GM23338 (cell line): ENCODE measurements at regions not wholly inside any gene's neighbourhood (a gene's known extent, or its start where the extent isn't known, plus 50 kb on each side); places are given as distances from the start of the nearest gene placed in this dataset.

Experiments used
- ATAC-seq: fragments of 200-7000 bp; cut with Tn5 transposase; 3 replicates; pipeline ENCODE4 v1.9.1; 2020
- DNase-seq: peaks from one replicate; pipeline ENCODE4 v3.0.0-alpha.2; 2015; ENCODE audit warnings: low spot score
- H2AFZ ChIP-seq: fragments of 200-600 bp; sonication (generic); 2 replicates; pipeline ENCODE4 v1.8.0; 2016; ENCODE audit warnings: antibody characterized with exemption, mild to moderate bottlenecking, moderate library complexity
- H3F3A ChIP-seq: fragments of 200-600 bp; sonication (generic); replicated peaks from 2 replicates; pipeline ENCODE4 v1.8.0; 2017; ENCODE audit warnings: antibody characterized with exemption, mixed run types, low read depth
- H3K27ac ChIP-seq: fragments of 200-600 bp; sonication (generic); 2 replicates; pipeline ENCODE4 v1.6.1; 2016; ENCODE audit warnings: low read depth
- H3K27me3 ChIP-seq: fragments of 200-600 bp; sonication (generic); 2 replicates; pipeline ENCODE4 v1.8.0; 2016; ENCODE audit warnings: mild to moderate bottlenecking, mixed run types, moderate library complexity; ENCODE audit not compliant: insufficient read depth
- H3K36me3 ChIP-seq: fragments of 200-600 bp; sonication (generic); 2 replicates; pipeline ENCODE4 v1.8.0; 2016; ENCODE audit warnings: mild to moderate bottlenecking; ENCODE audit not compliant: insufficient read depth
- H3K4me1 ChIP-seq: fragments of 200-600 bp; sonication (generic); 2 replicates; pipeline ENCODE4 v1.8.0; 2016; ENCODE audit warnings: mild to moderate bottlenecking, moderate library complexity; ENCODE audit not compliant: insufficient read depth
- H3K4me2 ChIP-seq: fragments of 200-600 bp; sonication (generic); 2 replicates; pipeline ENCODE4 v1.7.1; 2017; ENCODE audit warnings: mixed run types
- H3K4me3 ChIP-seq: fragments of 200-600 bp; sonication (generic); 2 replicates; pipeline ENCODE4 v1.6.1; 2016; ENCODE audit warnings: mixed run types
- H3K79me2 ChIP-seq: fragments of 200-600 bp; sonication (generic); replicated peaks from 2 replicates; pipeline ENCODE4 v1.8.0; 2017; ENCODE audit warnings: mild to moderate bottlenecking; ENCODE audit not compliant: insufficient read depth
- H3K9me2 ChIP-seq: fragments of 200-600 bp; sonication (generic); 2 replicates; pipeline ENCODE4 v1.8.0; 2017; ENCODE audit not compliant: insufficient read depth
- H4K20me1 ChIP-seq: fragments of 200-600 bp; sonication (generic); replicated peaks from 2 replicates; pipeline ENCODE4 v1.8.0; 2017; ENCODE audit warnings: mild to moderate bottlenecking; ENCODE audit not compliant: insufficient read depth
- H3K27ac Mint-ChIP-seq: 2 replicates; pipeline ENCODE4 v1.8.0; 2020; ENCODE audit warnings: inconsistent platforms, mild to moderate bottlenecking, moderate library complexity, mixed read lengths
- H3K27me3 Mint-ChIP-seq: 3 replicates; pipeline ENCODE4 v1.8.0; 2022; ENCODE audit warnings: low read depth, mild to moderate bottlenecking, moderate library complexity, mixed read lengths, inconsistent platforms; ENCODE audit not compliant: insufficient read depth, poor library complexity
- H3K36me3 Mint-ChIP-seq: 3 replicates; pipeline ENCODE4 v1.8.0; 2021; ENCODE audit warnings: low read depth, mild to moderate bottlenecking, inconsistent platforms, moderate library complexity, mixed read lengths
- H3K4me1 Mint-ChIP-seq: 3 replicates; pipeline ENCODE4 v1.8.0; 2020; ENCODE audit warnings: mild to moderate bottlenecking, inconsistent platforms, mixed read lengths
- H3K4me3 Mint-ChIP-seq: 3 replicates; pipeline ENCODE4 v1.8.0; 2021; ENCODE audit warnings: moderate library complexity, mild to moderate bottlenecking, inconsistent platforms, mixed read lengths
- H3K9me3 Mint-ChIP-seq: 3 replicates; pipeline ENCODE4 v1.8.0; 2020; ENCODE audit warnings: moderate library complexity, mild to moderate bottlenecking, inconsistent platforms, mixed read lengths
- CREB1 ChIP-seq: fragments of 250-450 bp; sonication (Bioruptor Pico); IDR thresholded peaks from 2 replicates; pipeline ENCODE4 v1.5.0; 2020; ENCODE audit warnings: low read depth, mild to moderate bottlenecking, moderate library complexity
- CTCF ChIP-seq, 2 experiments: fragments of 200-600 bp in 1 of 2; sonication (generic) in 1 of 2; conservative IDR thresholded peaks; 2 replicates each; pipeline versions ENCODE4 v1.5.1 to v1.6.1; 2016 to 2017; ENCODE audit warnings: antibody characterized with exemption in 2 of 2, low read depth in 2 of 2, mild to moderate bottlenecking in 2 of 2, moderate library complexity in 1 of 2
- EZH2 ChIP-seq: fragments of 200-600 bp; sonication (generic); IDR thresholded peaks from one replicate; pipeline ENCODE4 v1.8.0; 2017; ENCODE audit warnings: antibody characterized with exemption, mild to moderate bottlenecking, low read depth; ENCODE audit not compliant: unreplicated experiment
- EZH2phosphoT487 ChIP-seq: fragments of 200-600 bp; sonication (generic); IDR thresholded peaks from one replicate; pipeline ENCODE4 v1.8.1; 2018; ENCODE audit warnings: antibody characterized with exemption; ENCODE audit not compliant: unreplicated experiment
- JUNB ChIP-seq: IDR thresholded peaks from one replicate; pipeline ENCODE4 v1.6.1; 2016; ENCODE audit warnings: antibody characterized with exemption; ENCODE audit not compliant: unreplicated experiment
- NANOG ChIP-seq: IDR thresholded peaks from 2 replicates; pipeline ENCODE4 v1.6.1; 2016; ENCODE audit warnings: antibody characterized with exemption, borderline replicate concordance
- POLR2AphosphoS5 ChIP-seq: IDR thresholded peaks from 2 replicates; pipeline ENCODE4 v1.6.1; 2016; ENCODE audit warnings: antibody characterized with exemption, low read depth
- REST ChIP-seq: IDR thresholded peaks from one replicate; pipeline ENCODE4 v1.6.1; 2018; ENCODE audit warnings: antibody characterized with exemption; ENCODE audit not compliant: unreplicated experiment
- STAT1 ChIP-seq: IDR thresholded peaks from one replicate; pipeline ENCODE4 v1.6.1; 2016; ENCODE audit warnings: antibody characterized with exemption; ENCODE audit not compliant: unreplicated experiment
- ZNF114 ChIP-seq: fragments of 250-450 bp; sonication (Bioruptor Pico); IDR thresholded peaks from 2 replicates; pipeline ENCODE4 v1.5.0; 2020; ENCODE audit warnings: mild to moderate bottlenecking, moderate library complexity
- ZNF331 ChIP-seq: fragments of 250-450 bp; sonication (Bioruptor Pico); IDR thresholded peaks from 2 replicates; pipeline ENCODE4 v1.5.0; 2020; ENCODE audit warnings: low read depth, mild to moderate bottlenecking, moderate library complexity
- TF ChIP-seq, protein P1 (sequence below): IDR thresholded peaks from 2 replicates; pipeline ENCODE4 v1.6.1; 2016; ENCODE audit warnings: antibody characterized with exemption

DNA sequence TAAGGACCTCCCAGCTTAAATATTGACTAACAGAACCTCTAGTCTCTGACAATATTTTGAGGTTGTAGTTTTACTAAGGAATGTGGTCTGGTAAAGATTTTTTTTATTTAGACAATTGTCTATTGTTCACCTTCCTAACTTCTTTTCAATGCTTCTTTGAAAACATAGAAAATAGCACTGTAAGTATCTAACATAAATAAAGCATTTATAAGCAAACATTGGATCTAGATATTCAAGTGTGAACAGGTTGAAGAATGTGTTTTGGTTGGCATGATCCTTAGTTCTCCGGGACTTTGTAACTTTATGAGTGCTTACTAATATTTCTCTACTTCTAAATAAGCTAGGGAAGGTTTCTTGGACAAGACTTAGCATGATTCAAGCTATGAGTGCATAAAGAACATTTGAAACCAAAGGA lies 285.4 kb upstream of the ARSJ start (continued):
- TF ChIP-seq EZH2phosphoT487: no peak
- TF ChIP-seq, protein P1, sequence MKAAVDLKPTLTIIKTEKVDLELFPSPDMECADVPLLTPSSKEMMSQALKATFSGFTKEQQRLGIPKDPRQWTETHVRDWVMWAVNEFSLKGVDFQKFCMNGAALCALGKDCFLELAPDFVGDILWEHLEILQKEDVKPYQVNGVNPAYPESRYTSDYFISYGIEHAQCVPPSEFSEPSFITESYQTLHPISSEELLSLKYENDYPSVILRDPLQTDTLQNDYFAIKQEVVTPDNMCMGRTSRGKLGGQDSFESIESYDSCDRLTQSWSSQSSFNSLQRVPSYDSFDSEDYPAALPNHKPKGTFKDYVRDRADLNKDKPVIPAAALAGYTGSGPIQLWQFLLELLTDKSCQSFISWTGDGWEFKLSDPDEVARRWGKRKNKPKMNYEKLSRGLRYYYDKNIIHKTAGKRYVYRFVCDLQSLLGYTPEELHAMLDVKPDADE: no peak
- TF ChIP-seq POLR2AphosphoS5: no peak
- no peak for TF ChIP-seq STAT1

- H3K4me1 Mint-ChIP-seq: no peaks in the 10 kb centered on the region
- TF ChIP-seq EZH2phosphoT487: no peak
- TF ChIP-seq STAT1: no peak
- TF ChIP-seq CTCF (conservative IDR thresholded peaks at IDR 0.05; ENCODE audit: low read depth in 2 of 2): no peak
- no peak for TF ChIP-seq ZNF114 (CRISPR knock-in tag)
- TF ChIP-seq, protein P1: no peak
- TF ChIP-seq JUNB: no peak
- TF ChIP-seq REST: no peak
- no peak for TF ChIP-seq CREB1 (CRISPR knock-in tag)
- no peak for TF ChIP-seq POLR2AphosphoS5
- TF ChIP-seq EZH2: no peak
- TF ChIP-seq NANOG: no peak
- TF ChIP-seq ZNF331: no peak
Measured at GRCh38 chr4:114265342-114265741, 285.9 kb upstream of the ARSJ start.

More at GRCh38 chr4:114265342-114265741, 285.9 kb upstream of the ARSJ start:
- Histone ChIP-seq H3K9me2 (no peaks in the 10 kb centered on the region), H3K27me3 (no peaks in the 10 kb centered on the region), H3K4me1 (no peaks in the 10 kb centered on the region), H3K79me2 (no peaks in the 10 kb centered on the region), H4K20me1 (no peaks in the 10 kb centered on the region), H3K4me3 (no peak overlapping the region), H3K36me3 (no peaks in the 10 kb centered on the region), H3F3A (no peaks in the 10 kb centered on the region), H3K27ac (no peak overlapping the region), H3K4me2 (no peak overlapping the region), H2AFZ (no peak overlapping the region)
- Mint-ChIP-seq H3K36me3 (no peaks in the 10 kb centered on the region), H3K27ac (no peak overlapping the region), H3K9me3 (peaks cover 5% of the 10 kb centered on the region; the same call in 1 of the 3 replicates), H3K4me3 (no peak overlapping the region), H3K27me3 (no peaks in the 10 kb centered on the region)
- ATAC-seq (no peak), DNase-seq (no peak)
